Fibroblast of mammary gland (primary cell): ENCODE measurements at regions not wholly inside any gene's neighbourhood (a gene's known extent, or its start where the extent isn't known, plus 50 kb on each side); places are given as distances from the start of the nearest gene placed in this dataset.

ENCODE experiments used
- DNase-seq: peaks from one replicate; pipeline ENCODE4 v3.0.0-alpha.2; 2010; ENCODE audit warnings: low read depth
- H3K4me3 ChIP-seq: 2 replicates; pipeline ENCODE4 v1.5.1; 2011; ENCODE audit warnings: low read depth, mild to moderate bottlenecking, low read length, moderate library complexity; ENCODE audit not compliant: control insufficient read depth
- CTCF ChIP-seq: conservative IDR thresholded peaks from 2 replicates; pipeline ENCODE4 v1.5.1; 2011; ENCODE audit warnings: low read depth, low read length, inconsistent platforms; ENCODE audit not compliant: control insufficient read depth, insufficient read depth

- no peak for TF ChIP-seq CTCF
- DNase-seq: no peak
- H3K4me3 ChIP-seq: no peak overlapping the region
Measured at GRCh38 chr6:121639021-121639420, 203.6 kb downstream of the GJA1 start.

GRCh38 chr6:121641158-121641557 is 205.7 kb downstream of the GJA1 start:
- no peak for TF ChIP-seq CTCF
- DNase-seq: no peak

GRCh38 chr6:121645100-121645745 is 209.8 kb downstream of the GJA1 start:
- no peak for TF ChIP-seq CTCF
- no peak overlapping the region for H3K4me3 ChIP-seq
- DNase-seq: peak; percentile 68

More at GRCh38 chr6:121641158-121641557, 205.7 kb downstream of the GJA1 start:
- no peak overlapping the region for H3K4me3 ChIP-seq

- no peak overlapping the region for H3K4me3 ChIP-seq
- TF ChIP-seq CTCF: no peak
- peak; percentile 80 for DNase-seq
Measured at GRCh38 chr6:121647905-121648304, 212.5 kb downstream of the GJA1 start.

- DNase-seq: no peak
- H3K4me3 ChIP-seq: no peak overlapping the region
- TF ChIP-seq CTCF: no peak
Measured at GRCh38 chr6:121649951-121650350, 214.5 kb downstream of the GJA1 start.

- DNase-seq: peak; percentile 18
- H3K4me3 ChIP-seq: no peak overlapping the region
- no peak for TF ChIP-seq CTCF
Measured at GRCh38 chr6:121651420-121651819, 216.0 kb downstream of the GJA1 start.

GRCh38 chr6:121652223-121652622 is 216.8 kb downstream of the GJA1 start:
- H3K4me3 ChIP-seq: no peak overlapping the region
- no peak for DNase-seq
- no peak for TF ChIP-seq CTCF
